ENCODE measurements at regions not wholly inside any gene's neighbourhood (a gene's known extent, or its start where the extent isn't known, plus 50 kb on each side); places are given as distances from the start of the nearest gene placed in this dataset.

GRCh38 chr3:170726976-170727661, 141.2 kb upstream of the SLC7A14 start:
- Histone ChIP-seq H3K4me1 (ENCODE audit: control insufficient read depth in 1 of 2, insufficient read depth in 2 of 2, low read depth in 1 of 2, low read length in 1 of 2) (peaks cover 11 to 39% of the 10 kb centered on the region in 2 experiments; a peak in 3 of 4 replicates), H3K27ac (ENCODE audit: low read depth in 2 of 2, low read length in 1 of 2) (peak overlapping the region; percentile 64 to 99; a peak in 3 of 4 replicates), H2AFZ (ENCODE audit: low read depth) (peak overlapping the region; percentile 58; the same call in 1 of the 2 replicates), H3K36me3 (replicated peaks in 1 of 2; ENCODE audit: control insufficient read depth in 1 of 2, insufficient read depth in 2 of 2, low read length in 1 of 2) (no peaks in the 10 kb centered on the region), H3K9ac (peak overlapping the region; percentile 81), H3K4me2 (peak overlapping the region; percentile 75), H3K9me2 (no peaks in the 10 kb centered on the region), H3F3A (replicated peaks; ENCODE audit: insufficient read depth) (peaks cover 42% of the 10 kb centered on the region), H3K9me3 (no peaks in the 10 kb centered on the region), H3K4me3 (ENCODE audit: low read depth in 2 of 2, low read length in 1 of 2) (peak overlapping the region in 1 of 2 experiments; percentile 48; a peak in 2 of 4 replicates), H3K79me2 (ENCODE audit: insufficient read depth) (no peaks in the 10 kb centered on the region), H4K20me1 (ENCODE audit: insufficient read depth) (no peaks in the 10 kb centered on the region), H3K27me3 (ENCODE audit: insufficient read depth) (no peaks in the 10 kb centered on the region)
- CTCF ChIA-PET = interaction anchor here (0.6 kb wide), 1 partner anchor 33 kb away, joined by 3 read pairs; no protein-coding TSS in a partner anchor
- POLR2A ChIA-PET = no interaction called here
- DNase-seq = no peak
- WGBS (ENCODE audit: low lambda C conversion rate) = 8% methylated on average over 2 of the region's 2 CpGs
- no peak for TF ChIP-seq USF2 (IDR thresholded peaks at IDR 0.05; ENCODE audit: borderline replicate concordance, low read depth, low read length)
- TF ChIP-seq TAF1 (IDR thresholded peaks at IDR 0.05; ENCODE audit: borderline replicate concordance, low read depth, low read length) = no peak
- peak; percentile 75; the same call in 1 of the 2 replicates for TF ChIP-seq RXRA (IDR thresholded peaks at IDR 0.05; ENCODE audit: borderline replicate concordance, low read depth)
- no peak for TF ChIP-seq SIN3A (IDR thresholded peaks at IDR 0.05; ENCODE audit: borderline replicate concordance, low read depth, low read length)
- no peak for TF ChIP-seq RAD21 (IDR thresholded peaks at IDR 0.05; ENCODE audit: low read length)
- TF ChIP-seq ZBTB33 (IDR thresholded peaks at IDR 0.05; ENCODE audit: borderline replicate concordance, low read depth) = no peak
- no peak for TF ChIP-seq RFX5 (IDR thresholded peaks at IDR 0.05; ENCODE audit: low read length)
- no peak for TF ChIP-seq ELF1 (IDR thresholded peaks at IDR 0.05)
- no peak; the same call in 1 of the 2 replicates for TF ChIP-seq POLR2AphosphoS5 (IDR thresholded peaks at IDR 0.05; ENCODE audit: low read depth, low read length)
- TF ChIP-seq GATA2 (CRISPR knock-in tag; IDR thresholded peaks at IDR 0.05) = no peak
- no peak for TF ChIP-seq USF1 (IDR thresholded peaks at IDR 0.05; ENCODE audit: borderline replicate concordance, low read depth)
- TF ChIP-seq REST (IDR thresholded peaks at IDR 0.05; ENCODE audit: low read depth, low read length) = 0 out of 2 replicates have a peak, but pooled peaks have one; percentile 18
- TF ChIP-seq MXI1 (IDR thresholded peaks at IDR 0.05; ENCODE audit: low read depth, low read length) = no peak
- peak; percentile 31 for TF ChIP-seq TCF12 (IDR thresholded peaks at IDR 0.05)
- TF ChIP-seq FOXJ3 (CRISPR knock-in tag; IDR thresholded peaks at IDR 0.05) = no peak
- no peak for TF ChIP-seq EZH2phosphoT487 (IDR thresholded peaks at IDR 0.05; ENCODE audit: borderline replicate concordance, low read depth)
- TF ChIP-seq FOSL2 (IDR thresholded peaks at IDR 0.05; ENCODE audit: borderline replicate concordance, low read depth) = peak; percentile 82
- no peak for TF ChIP-seq IRF3 (IDR thresholded peaks at IDR 0.05; ENCODE audit: low read depth, low read length)
- peak; percentile 44; the same call in 1 of the 2 replicates for TF ChIP-seq PBX3 (IDR thresholded peaks at IDR 0.05)
- peak; percentile 76 for TF ChIP-seq NFIC (IDR thresholded peaks at IDR 0.05; ENCODE audit: borderline replicate concordance)
- no peak for TF ChIP-seq MAX (IDR thresholded peaks at IDR 0.05; ENCODE audit: low read depth)
- TF ChIP-seq CHD2 (IDR thresholded peaks at IDR 0.05; ENCODE audit: low read length, partially characterized antibody) = no peak
- TF ChIP-seq JUND (IDR thresholded peaks at IDR 0.05) = peak; percentile 81

All from SK-N-SH (cell line).